ENCODE measurements at regions not wholly inside any gene's neighbourhood (a gene's known extent, or its start where the extent isn't known, plus 50 kb on each side); places are given as distances from the start of the nearest gene placed in this dataset.
A peak's percentile ranks its signal among the peaks of the same experiment; 100 is the strongest.

DNA sequence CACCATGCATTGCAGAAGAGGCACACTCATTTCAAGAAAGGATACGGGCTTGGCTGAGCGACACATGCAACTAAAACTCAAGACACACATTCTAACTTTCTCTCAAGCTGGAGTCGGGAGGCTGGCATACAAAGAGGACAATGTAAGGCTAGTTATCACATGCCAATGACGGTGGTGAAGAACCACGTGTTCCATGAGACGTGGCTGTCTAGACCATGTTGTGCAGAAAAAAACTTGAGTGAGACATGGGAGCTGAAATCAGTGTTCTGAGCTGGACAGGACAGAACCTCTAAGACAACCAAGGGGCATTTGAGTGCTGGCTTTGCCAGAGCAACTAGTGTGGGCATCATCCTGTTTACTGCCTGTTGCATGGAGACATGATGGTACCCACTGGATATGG lies 193.0 kb upstream of the DPP6 start:
- no peak for DNase-seq
- H3K9me3 ChIP-seq (replicated peaks; ENCODE audit: control insufficient read depth, low read depth, low read length), result peaks cover 2% of the 10 kb centered on the region
- H3K4me1 ChIP-seq (ENCODE audit: control insufficient read depth, insufficient read depth, low read length), result peaks cover 5% of the 10 kb centered on the region
- H3K27ac ChIP-seq (ENCODE audit: low read length), result no peak overlapping the region
- no peaks in the 10 kb centered on the region for H3K36me3 ChIP-seq (ENCODE audit: control insufficient read depth, insufficient read depth, low read length)
- H3K4me3 ChIP-seq (ENCODE audit: low read length), result no peak overlapping the region
- H3K27me3 ChIP-seq (ENCODE audit: control insufficient read depth, insufficient read depth, low read length), result no peaks in the 10 kb centered on the region
- WGBS (ENCODE audit: insufficient coverage), result 92% methylated on average over 4 of the region's 6 CpGs

GRCh38 chr7:153886506-153887441 lies 165.4 kb upstream of the DPP6 start:
- H3K27me3 ChIP-seq (ENCODE audit: control insufficient read depth, insufficient read depth, low read length), result peaks cover 40% of the 10 kb centered on the region
- DNase-seq, result peak; percentile 69
- H3K27ac ChIP-seq (ENCODE audit: low read length), result peak overlapping the region; percentile 20
- H3K4me1 ChIP-seq (ENCODE audit: control insufficient read depth, insufficient read depth, low read length), result peaks cover 18% of the 10 kb centered on the region
- H3K4me3 ChIP-seq (ENCODE audit: low read length), result peak overlapping the region; percentile 43
- no peaks in the 10 kb centered on the region for H3K36me3 ChIP-seq (ENCODE audit: control insufficient read depth, insufficient read depth, low read length)
- under 1% methylated on average over 95 of the region's 98 CpGs for WGBS (ENCODE audit: insufficient coverage)
- no peaks in the 10 kb centered on the region for H3K9me3 ChIP-seq (replicated peaks; ENCODE audit: control insufficient read depth, low read depth, low read length)

DNA sequence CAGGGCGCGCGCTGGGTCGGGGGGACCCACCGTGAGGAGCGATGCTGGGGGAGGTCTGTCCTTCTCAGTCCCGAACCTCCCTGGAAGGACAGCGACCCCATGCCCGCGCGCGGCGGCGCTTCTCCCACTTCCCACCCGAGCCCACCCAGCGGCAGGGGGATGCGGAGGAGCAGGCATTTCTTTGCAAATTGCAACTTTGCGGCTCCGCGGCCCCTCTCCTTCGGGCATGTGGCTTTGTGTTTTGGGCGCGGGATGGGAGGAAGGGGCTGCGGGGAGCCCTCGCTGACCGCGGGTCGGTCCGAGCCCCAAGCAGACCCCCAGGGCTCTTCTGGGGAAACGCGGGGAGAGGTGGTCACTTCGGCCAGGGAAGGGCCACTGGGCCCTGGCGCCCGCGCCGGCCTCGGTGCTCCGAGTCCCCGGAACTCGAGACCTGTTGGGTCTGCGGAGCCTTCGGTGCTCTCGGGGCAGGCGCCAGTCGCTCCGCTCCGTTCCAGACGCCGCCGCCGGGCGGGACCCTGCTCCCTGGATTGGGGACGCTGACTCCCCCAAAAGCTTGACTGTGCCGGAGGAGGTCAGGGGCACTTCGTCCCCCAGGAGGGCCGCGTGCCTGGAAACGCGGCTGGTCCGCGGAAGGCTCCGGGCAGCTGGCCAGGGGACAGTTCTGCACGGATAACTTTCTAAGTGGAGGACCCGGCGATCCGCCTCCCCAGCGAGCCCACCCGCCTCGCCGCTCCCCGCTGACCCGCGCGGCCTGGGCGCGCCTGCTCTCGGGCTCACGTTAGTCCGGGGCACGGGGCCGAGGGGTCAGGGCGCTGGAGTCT lies 164.2 kb upstream of the DPP6 start:
- Histone ChIP-seq H3K27me3 (ENCODE audit: control insufficient read depth, insufficient read depth, low read length) (peaks cover 40% of the 10 kb centered on the region), H3K4me3 (ENCODE audit: low read length) (peak overlapping the region; percentile 43), H3K9me3 (replicated peaks; ENCODE audit: control insufficient read depth, low read depth, low read length) (no peaks in the 10 kb centered on the region), H3K27ac (ENCODE audit: low read length) (no peak overlapping the region), H3K36me3 (ENCODE audit: control insufficient read depth, insufficient read depth, low read length) (no peaks in the 10 kb centered on the region), H3K4me1 (ENCODE audit: control insufficient read depth, insufficient read depth, low read length) (peaks cover 18% of the 10 kb centered on the region)
- WGBS (ENCODE audit: insufficient coverage), result under 1% methylated on average over 70 of the region's 82 CpGs
- peak; percentile 42 for DNase-seq

GRCh38 chr7:153891990-153892389 lies 160.2 kb upstream of the DPP6 start:
- Histone ChIP-seq H3K4me3 (ENCODE audit: low read length) (no peak overlapping the region), H3K4me1 (ENCODE audit: control insufficient read depth, insufficient read depth, low read length) (peaks cover 10% of the 10 kb centered on the region), H3K27me3 (ENCODE audit: control insufficient read depth, insufficient read depth, low read length) (peaks cover 24% of the 10 kb centered on the region), H3K27ac (ENCODE audit: low read length) (no peak overlapping the region), H3K9me3 (replicated peaks; ENCODE audit: control insufficient read depth, low read depth, low read length) (no peaks in the 10 kb centered on the region), H3K36me3 (ENCODE audit: control insufficient read depth, insufficient read depth, low read length) (no peaks in the 10 kb centered on the region)
- no peak for DNase-seq
- 100% methylated on average over 3 of the region's 6 CpGs for WGBS (ENCODE audit: insufficient coverage)

DNA sequence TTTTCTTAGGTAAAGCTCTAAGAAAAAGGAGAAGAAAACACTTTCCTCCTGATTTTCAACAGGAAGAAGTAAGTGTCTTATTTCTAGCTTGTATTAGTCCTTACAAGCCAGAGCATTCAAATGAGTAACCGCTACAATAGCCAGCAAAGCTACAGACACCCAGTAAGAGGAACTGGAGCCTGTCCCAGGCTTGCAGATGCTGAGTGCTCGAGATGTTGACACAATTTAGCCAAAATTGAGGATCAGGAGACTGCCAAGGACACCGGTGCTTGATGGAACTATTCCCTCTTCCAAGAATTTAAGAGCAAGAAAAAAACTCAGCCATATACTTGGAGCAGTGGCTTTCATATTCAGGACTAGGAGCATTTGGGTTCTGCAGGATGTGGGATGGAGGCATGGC lies 149.3 kb upstream of the DPP6 start:
- H3K27ac ChIP-seq (ENCODE audit: low read length), result no peak overlapping the region
- no peaks in the 10 kb centered on the region for H3K9me3 ChIP-seq (replicated peaks; ENCODE audit: control insufficient read depth, low read depth, low read length)
- H3K4me3 ChIP-seq (ENCODE audit: low read length), result no peak overlapping the region
- no peaks in the 10 kb centered on the region for H3K27me3 ChIP-seq (ENCODE audit: control insufficient read depth, insufficient read depth, low read length)
- H3K4me1 ChIP-seq (ENCODE audit: control insufficient read depth, insufficient read depth, low read length), result no peaks in the 10 kb centered on the region
- H3K36me3 ChIP-seq (ENCODE audit: control insufficient read depth, insufficient read depth, low read length), result no peaks in the 10 kb centered on the region
- WGBS (ENCODE audit: insufficient coverage), result no CpG with 5 or more reads among the region's 3 CpGs
- DNase-seq, result peak; percentile 94

DNA sequence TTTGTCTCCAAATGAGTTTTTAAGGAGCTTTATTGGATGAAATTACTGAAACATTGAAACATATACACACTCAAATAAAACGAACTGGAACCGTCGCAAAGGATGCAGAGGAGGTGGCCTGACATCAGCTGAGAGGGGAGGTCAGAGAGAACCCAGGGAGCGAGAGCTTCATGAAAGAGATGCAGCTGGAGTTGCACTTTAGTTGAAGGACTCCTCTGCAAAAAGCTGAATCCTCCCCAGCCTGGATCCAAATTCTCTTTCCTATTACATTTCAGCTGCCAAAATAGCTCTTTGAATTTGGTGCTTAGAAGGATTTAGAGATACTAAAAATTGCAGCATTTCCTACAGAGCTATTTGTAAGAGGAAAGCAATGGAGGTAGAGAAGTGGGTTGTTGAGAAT lies 140.0 kb upstream of the DPP6 start:
- Histone ChIP-seq H3K4me1 (ENCODE audit: control insufficient read depth, insufficient read depth, low read length) (peaks cover 12% of the 10 kb centered on the region), H3K27ac (ENCODE audit: low read length) (no peak overlapping the region), H3K9me3 (replicated peaks; ENCODE audit: control insufficient read depth, low read depth, low read length) (no peaks in the 10 kb centered on the region), H3K36me3 (ENCODE audit: control insufficient read depth, insufficient read depth, low read length) (no peaks in the 10 kb centered on the region), H3K27me3 (ENCODE audit: control insufficient read depth, insufficient read depth, low read length) (no peaks in the 10 kb centered on the region), H3K4me3 (ENCODE audit: low read length) (no peak overlapping the region)
- DNase-seq, result peak; percentile 86
- WGBS (ENCODE audit: insufficient coverage), result no CpG with 5 or more reads among the region's 4 CpGs

- no peak overlapping the region for H3K27ac ChIP-seq (ENCODE audit: low read length)
- H3K4me1 ChIP-seq (ENCODE audit: control insufficient read depth, insufficient read depth, low read length), result no peaks in the 10 kb centered on the region
- 63% methylated on average over 1 of the region's 5 CpGs for WGBS (ENCODE audit: insufficient coverage)
- no peak for DNase-seq
- no peaks in the 10 kb centered on the region for H3K9me3 ChIP-seq (replicated peaks; ENCODE audit: control insufficient read depth, low read depth, low read length)
- no peak overlapping the region for H3K4me3 ChIP-seq (ENCODE audit: low read length)
- H3K27me3 ChIP-seq (ENCODE audit: control insufficient read depth, insufficient read depth, low read length), result no peaks in the 10 kb centered on the region
- H3K36me3 ChIP-seq (ENCODE audit: control insufficient read depth, insufficient read depth, low read length), result no peaks in the 10 kb centered on the region
Observed at GRCh38 chr7:153920126-153920525, 132.1 kb upstream of the DPP6 start.

GRCh38 chr7:153920897-153921296 lies 131.3 kb upstream of the DPP6 start:
- Histone ChIP-seq H3K4me1 (ENCODE audit: control insufficient read depth, insufficient read depth, low read length) (no peaks in the 10 kb centered on the region), H3K27me3 (ENCODE audit: control insufficient read depth, insufficient read depth, low read length) (no peaks in the 10 kb centered on the region), H3K27ac (ENCODE audit: low read length) (no peak overlapping the region), H3K36me3 (ENCODE audit: control insufficient read depth, insufficient read depth, low read length) (no peaks in the 10 kb centered on the region), H3K9me3 (replicated peaks; ENCODE audit: control insufficient read depth, low read depth, low read length) (peaks cover 3% of the 10 kb centered on the region), H3K4me3 (ENCODE audit: low read length) (no peak overlapping the region)
- WGBS (ENCODE audit: insufficient coverage), result no CpG with 5 or more reads among the region's 5 CpGs
- DNase-seq, result no peak

DNA sequence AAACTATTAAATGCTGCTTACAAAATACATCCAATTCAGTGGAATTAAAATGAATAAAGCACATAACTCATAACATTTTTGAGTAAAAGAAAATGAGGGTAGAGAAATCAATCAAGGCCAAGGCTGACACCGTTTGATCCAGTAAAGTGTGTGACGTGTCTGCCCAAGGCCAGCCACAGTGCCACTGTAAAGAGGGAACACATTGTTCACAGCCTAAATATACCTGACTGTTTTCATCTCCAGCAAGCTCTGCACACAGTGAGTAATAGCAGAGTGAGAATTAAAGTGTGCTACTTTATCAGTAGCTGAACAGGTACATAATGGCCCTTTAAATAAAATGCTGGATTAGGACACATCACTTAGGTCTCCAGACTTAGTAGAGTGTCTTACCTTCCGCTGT lies 130.8 kb upstream of the DPP6 start:
- Histone ChIP-seq H3K27me3 (ENCODE audit: control insufficient read depth, insufficient read depth, low read length) (no peaks in the 10 kb centered on the region), H3K4me1 (ENCODE audit: control insufficient read depth, insufficient read depth, low read length) (no peaks in the 10 kb centered on the region), H3K9me3 (replicated peaks; ENCODE audit: control insufficient read depth, low read depth, low read length) (peaks cover 3% of the 10 kb centered on the region), H3K4me3 (ENCODE audit: low read length) (no peak overlapping the region), H3K27ac (ENCODE audit: low read length) (no peak overlapping the region), H3K36me3 (ENCODE audit: control insufficient read depth, insufficient read depth, low read length) (no peaks in the 10 kb centered on the region)
- no peak for DNase-seq
- WGBS (ENCODE audit: insufficient coverage), result 100% methylated on average over 1 of the region's 3 CpGs

GRCh38 chr7:153930696-153931095 lies 121.5 kb upstream of the DPP6 start:
- Histone ChIP-seq H3K27ac (ENCODE audit: low read length) (no peak overlapping the region), H3K9me3 (replicated peaks; ENCODE audit: control insufficient read depth, low read depth, low read length) (no peaks in the 10 kb centered on the region), H3K36me3 (ENCODE audit: control insufficient read depth, insufficient read depth, low read length) (no peaks in the 10 kb centered on the region), H3K27me3 (ENCODE audit: control insufficient read depth, insufficient read depth, low read length) (no peaks in the 10 kb centered on the region), H3K4me3 (ENCODE audit: low read length) (no peak overlapping the region), H3K4me1 (ENCODE audit: control insufficient read depth, insufficient read depth, low read length) (no peaks in the 10 kb centered on the region)
- peak; percentile 52 for DNase-seq
- no CpG with 5 or more reads among the region's 2 CpGs for WGBS (ENCODE audit: insufficient coverage)
